ENCODE measurements at regions not wholly inside any gene's neighbourhood (a gene's known extent, or its start where the extent isn't known, plus 50 kb on each side); places are given as distances from the start of the nearest gene placed in this dataset.

DNA sequence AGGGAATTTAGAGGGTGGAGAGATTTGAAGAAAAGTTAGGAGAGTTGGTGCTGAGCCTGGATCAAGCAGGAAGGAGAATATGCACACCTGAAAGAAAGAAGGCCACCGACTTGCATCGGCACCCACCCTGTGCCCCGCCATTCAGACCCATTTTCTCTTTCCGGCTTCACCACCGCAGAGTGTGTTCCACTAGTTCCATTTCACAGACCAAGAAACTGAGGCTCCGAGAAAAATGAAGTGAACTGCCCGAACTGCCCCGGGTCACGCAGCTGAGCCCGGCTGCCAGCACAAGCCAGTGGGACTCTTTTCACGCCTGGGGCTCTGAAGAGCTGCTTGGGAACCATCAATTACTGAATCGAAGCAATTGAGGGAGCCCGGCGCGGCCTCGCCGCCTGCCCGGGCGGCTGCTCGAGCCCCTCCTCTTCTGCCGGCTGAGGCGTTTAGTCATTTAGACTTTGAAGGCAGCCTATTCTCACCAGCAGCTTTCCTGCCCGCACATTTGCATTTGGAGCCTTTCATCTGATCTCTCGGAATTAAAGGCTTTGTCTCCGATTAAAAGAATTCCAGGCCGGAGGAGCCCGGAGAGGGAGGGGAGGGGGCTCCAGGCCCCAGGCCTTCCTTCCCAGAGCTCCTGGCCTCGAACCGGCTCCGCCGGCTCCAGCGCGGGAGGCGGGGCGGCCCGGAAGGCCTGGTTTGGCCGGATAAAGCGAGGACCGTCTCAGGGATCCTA lies 140.2 kb upstream of the PJA1 start:
- DNase-seq (ENCODE audit: low spot score), result no peak

DNA sequence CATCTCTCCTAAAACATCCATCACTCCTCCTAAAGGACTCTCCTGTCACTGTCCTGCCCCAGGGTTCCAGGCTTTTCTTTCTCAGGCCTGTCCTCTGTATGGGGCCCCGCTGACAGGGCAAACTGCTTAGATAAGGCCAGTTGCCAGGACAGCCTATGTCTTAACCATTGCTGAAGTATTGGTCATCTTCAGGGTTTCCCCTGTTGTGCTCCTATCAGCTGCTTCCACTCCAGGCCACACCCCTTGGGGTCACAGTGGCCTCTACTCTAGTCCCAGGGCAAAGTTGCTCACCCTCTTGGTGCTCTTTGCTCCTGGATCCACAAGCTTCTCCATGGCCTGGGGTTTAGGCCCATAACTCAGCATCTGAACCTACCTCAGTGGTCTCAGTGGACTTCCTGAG lies 138.0 kb upstream of the PJA1 start:
- DNase-seq (ENCODE audit: low spot score), result no peak

DNA sequence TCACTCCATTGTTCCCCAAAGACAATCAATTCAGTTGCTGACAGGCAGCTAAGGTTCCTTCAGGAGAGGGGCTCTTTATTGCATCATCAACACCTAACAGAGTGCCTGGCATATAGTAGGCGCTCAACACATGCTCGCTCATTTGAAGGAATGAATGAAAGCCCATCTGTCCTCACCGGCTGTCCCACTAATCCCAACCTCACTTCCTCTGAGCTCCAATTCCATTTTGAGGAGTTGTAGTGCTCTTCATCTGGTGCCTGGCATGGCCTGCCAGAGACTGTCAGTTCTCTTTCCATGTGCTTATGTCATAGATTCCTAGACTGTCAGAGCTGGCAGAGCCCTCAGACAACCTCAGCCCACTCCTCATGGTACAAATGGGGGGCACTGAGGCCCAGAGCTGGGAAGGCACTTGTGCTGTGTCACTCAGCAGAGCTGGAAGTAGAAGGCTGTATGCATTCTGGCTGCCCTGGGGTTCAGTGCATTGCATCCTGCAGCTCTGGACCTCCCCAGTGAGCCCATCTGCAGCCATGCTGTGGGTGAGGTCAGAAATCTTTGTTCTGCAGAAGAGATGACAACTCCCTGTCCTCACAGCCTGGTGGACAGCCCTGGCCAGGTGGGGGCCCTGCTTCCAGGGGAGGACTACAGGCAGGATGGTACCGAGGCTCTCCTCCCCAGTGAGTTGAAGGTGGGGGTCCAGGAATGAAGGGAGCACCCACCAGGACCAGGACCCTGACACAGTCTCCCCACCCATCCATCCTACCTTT lies 134.9 kb upstream of the PJA1 start:
- no peak for DNase-seq (ENCODE audit: low spot score)

DNA sequence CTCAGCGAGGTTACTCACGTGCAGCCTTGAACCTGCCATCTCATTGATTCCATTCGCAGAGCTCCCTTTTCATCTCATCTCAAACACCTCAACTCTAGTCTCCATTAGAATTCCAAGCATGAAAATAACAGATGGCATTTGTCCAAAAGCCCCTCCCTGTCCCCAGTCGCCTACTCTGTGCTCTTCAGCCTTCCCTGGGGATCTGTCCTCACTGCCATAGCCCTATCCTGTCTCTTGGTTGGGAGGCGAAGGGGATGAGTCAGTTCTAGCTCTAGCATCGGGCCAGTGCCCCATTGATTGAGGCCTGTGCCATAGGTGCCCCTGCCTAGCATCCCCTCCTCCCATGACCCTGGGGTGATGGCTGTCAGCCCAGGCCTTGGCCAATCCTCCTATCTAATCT lies 134.0 kb upstream of the PJA1 start:
- no peak for DNase-seq (ENCODE audit: low spot score)

DNA sequence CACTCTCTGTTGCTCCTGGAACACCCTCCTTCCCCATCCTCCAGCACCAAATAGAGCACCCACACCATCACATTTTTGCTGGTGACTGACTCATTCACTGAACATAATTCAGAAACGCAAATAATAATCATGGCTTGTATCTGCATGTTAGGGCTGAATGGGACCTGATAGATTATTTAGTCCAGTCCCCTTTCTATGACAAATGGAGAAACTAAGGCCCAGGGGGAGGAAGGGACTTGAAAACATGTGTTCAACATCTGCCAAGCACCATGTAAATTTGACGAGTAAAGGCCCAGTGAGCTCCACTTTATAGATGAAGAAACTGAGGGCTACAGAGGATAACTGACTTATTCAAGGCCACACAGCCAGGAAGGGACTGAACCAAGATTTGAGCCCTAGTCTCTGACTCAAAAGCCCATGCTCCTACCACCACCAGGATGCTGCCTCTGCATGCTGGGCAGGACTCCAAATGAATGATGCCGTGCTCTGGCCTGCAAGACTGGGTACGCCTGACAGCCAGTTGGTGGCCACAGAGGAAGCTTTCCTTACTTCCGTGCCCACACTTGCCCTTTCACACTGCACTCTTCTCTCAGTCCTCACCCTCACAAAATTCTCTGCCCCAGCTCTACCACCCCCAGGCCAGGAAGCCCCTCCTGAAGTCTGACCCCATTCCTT lies 133.3 kb upstream of the PJA1 start:
- DNase-seq (ENCODE audit: low spot score), result peak; percentile 8

DNA sequence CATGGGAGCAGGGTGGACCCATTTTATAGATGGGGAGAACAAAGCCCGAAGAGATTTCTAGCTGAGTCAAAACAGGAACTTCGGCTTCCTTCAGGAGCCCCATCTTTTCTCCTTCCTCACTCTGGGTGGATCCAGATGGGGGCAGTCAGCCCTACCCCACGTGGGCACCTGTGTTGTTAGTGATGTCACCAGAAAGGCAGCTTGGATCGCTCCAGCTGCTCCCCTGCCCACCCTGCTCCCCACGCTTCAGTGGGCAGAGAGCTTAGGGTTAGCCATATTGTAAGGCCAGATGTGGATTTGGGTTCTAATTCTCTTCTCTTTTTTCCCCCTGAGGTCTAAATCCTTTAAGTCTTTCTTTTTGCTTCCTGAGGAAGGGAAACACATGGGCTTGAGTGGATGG lies 132.3 kb upstream of the PJA1 start:
- no peak for DNase-seq (ENCODE audit: low spot score)

DNA sequence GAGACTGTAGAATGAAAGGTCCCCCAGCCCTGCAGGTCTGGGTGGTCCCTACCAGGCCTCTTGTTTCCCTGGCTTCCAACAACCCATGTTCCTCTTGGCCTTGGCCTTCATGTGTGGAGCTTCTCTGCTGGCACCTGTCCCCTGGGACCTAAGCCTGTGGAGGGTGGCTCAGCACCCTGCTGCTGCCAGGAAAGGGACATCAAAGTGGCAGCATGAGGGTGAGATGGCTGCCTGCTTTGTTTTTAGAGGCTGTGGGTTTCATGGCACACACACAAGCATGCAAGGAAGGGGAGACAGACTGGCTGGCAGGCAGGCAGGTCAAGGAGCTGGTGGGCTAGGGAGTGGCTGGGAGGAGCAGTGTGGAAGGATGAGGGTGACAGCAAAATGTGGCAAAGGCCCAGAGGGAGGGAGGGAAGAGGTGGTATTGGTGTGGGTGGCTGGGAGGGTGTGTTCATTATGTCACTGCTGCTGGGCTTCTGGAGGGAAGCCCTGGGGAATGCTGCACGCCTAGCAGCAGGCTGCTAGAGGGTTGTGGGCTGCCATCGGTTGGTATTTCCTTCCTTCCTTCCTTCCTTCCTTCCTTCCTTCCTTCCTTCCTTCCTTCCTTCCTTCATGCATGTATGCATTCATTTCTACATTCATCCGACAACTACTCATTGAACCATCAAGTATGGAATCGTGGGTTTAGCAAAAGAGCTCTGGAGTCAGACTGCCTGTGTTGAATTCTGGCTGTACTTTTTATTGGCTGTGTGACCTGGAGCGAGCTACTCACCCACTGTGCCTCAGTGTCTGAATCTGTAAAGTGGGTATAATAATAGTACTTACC lies 128.7 kb upstream of the PJA1 start:
- no peak for DNase-seq (ENCODE audit: low spot score)

DNA sequence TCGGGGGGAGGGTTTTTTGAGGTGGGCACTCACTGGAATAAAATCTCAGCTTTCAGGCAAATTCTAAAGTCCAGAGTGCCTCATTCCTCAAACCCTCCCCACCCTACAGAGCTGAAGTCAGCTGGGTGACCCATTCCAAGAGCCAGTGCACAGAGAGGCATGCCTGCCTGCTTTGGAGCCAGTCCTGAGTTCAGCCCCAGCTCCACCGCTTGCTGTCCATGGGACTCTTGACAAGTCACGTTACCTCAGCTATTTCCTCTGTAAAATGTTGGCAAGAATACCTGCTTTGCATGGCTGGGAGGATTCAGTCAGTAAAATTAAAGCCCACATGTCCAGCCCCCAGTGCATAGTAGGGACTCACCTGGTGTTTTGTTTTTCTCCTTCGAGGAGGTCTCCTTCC lies 125.9 kb upstream of the PJA1 start:
- DNase-seq (ENCODE audit: low spot score), result no peak

DNA sequence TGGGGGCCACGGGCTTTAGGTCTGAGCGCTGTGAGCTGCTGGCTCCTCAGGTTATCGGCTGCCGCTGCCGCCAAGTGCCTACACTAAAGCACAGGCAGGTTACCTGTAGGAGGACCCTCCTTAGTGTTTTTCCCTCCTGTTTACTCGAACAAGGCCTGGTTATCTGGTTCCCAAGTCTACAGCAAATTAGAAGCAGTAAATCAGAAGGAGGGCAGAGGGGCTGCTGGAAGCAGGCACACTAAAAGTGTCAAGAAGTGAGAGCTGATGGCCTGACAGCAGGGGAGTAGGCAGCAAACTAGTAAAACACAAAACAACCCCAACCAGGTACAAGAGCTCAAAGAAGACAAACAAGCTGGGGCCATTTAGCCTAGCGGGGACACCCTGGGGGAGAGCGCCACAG lies 125.0 kb upstream of the PJA1 start:
- no peak for DNase-seq (ENCODE audit: low spot score)

DNA sequence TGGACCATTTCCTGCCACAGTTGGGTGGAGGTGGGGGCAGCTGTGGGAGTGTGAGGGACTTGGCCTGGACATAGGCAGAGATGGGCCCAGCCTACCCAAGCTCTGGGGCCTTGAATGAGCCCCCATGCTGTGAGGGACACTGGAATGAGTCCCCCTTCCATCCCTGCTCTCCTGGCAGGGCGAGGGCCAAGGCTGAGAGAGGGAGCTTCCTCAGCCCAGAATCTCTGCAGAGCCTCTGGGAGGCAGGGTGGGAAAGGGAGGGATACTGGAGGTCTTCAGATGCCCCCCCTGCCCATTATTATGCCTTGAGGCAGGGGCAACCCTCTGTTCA lies 124.5 kb upstream of the PJA1 start:
- DNase-seq (ENCODE audit: low spot score), result no peak

DNA sequence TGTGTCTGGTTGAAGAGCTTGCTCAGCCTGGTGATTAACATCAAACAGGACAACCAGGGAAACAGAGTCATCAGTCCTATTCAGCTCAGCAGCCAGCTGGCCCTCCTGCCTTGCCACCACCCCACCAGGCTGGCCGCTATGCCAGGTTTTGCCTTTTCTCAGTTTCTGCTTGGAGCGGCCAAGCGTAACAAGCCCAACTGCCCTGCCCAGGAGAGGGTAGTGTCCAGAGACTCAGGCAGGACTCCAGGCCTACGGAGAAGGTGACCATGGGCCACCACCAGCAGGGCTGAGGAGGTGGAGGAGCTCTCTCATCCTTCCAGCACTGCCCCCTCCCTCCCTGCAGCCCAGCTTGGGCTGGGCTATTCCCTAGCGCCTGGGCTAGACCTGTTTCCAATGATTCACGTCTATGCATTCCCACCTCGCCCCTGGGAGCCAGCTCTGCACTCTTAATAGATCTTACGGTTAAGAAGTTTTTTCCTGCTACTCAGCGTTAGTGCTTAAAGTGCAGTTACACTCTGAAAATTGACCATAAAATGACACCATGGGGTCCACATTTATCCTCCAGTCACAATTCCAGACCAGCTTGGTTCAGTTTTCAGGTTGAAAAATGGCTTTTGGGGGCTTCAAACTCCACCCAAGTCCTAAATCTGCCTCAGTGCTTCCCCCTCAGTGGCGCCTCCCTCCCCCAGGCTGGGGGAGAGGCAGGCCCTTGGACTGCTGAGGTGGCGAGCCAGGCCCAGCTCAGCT lies 124.0 kb upstream of the PJA1 start:
- DNase-seq (ENCODE audit: low spot score), result no peak

DNA sequence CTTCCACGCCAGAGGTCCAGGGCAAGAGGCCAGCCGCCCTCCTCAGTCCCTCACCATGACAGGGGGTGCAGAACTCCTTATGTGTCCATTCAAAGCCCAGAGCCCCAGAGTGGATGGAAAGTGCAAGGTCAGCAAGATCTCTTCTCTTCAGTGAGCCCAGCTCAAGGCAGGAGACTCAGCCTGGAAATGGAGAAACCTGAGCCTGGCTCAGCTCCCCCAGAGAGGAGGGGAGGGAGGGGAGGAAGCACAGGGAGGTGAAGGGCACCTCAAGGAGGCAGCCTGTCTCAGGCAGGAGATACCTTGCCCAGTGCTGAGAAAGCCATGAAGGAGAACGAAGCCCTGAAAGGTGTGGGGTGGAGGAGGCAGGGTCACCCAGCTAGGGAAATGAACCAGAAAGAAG lies 121.8 kb upstream of the PJA1 start:
- no peak for DNase-seq (ENCODE audit: low spot score)

DNA sequence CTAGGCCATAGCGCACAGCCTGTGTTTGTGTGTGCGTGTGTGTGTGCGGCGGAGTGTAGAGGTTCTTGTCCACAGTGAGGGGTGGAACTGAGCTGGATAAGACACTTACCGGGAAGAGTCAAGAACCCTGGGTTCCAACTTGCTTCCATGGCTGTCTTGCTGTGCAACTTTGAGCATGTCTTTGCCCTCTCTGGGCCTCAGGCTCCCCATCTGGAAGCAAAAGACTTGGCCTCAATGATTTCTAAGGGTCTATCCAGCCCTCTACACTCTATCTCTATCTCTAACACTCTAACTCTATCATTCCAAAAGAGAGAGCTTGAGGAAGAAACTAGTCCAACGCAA lies 121.3 kb upstream of the PJA1 start:
- no peak for DNase-seq (ENCODE audit: low spot score)

DNA sequence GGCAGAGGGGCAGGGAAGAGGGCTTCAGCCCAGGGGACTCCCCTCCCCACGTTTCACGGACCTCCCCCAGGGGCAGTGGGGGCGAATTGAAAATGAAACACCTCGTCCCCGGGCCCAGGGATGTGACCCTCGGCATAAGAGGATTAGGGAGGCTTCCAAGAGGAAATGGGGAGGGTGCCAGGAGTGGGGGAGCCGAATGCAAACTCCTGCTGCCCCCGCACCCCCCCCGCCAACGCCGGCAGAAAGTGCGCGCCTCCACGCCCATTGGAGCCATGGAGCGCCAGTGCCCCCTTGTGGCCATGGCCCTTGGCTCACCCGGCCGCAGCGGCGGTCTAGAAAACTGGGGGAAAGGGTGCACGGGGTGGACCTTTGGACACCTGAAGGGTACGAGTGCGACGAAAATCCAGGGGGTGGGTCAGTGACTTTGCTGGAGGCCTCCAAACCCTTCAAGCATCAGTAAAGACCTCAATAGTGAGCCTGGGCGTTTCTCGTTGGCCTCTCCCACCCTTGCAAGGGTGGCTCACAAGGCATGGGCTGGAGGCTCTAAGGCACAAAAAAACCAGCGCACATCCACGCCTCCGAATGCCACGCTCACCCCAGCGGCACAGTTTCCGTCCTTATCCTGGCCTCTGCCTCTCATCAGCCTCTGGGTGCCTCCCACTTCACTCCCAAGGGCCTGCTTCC lies 120.8 kb upstream of the PJA1 start:
- peak; percentile 19 for DNase-seq (ENCODE audit: low spot score)

DNA sequence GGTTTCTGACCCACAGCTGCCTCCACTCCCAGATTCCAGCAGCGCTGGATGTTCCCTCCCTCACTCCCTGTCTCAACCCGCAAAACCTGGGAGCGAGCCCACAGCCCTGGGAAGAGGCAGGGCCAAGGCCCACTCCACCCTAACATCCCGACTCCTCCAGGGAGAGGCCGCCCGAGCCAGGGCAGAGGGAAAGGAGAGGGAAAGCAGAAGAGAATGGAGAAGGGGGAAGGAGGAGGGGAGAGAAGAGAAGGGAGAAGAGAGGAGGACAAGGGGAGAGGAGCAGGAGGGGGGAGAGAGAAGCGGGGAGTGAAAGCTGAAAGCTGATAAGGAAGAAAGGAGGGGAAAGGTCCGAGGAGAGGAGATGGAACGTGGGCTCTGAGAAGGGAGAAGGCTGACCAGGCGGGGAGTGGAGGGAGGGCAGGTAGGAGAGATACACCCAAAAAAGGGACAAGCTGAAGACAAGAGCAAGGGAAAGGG lies 120.2 kb upstream of the PJA1 start:
- no peak for DNase-seq (ENCODE audit: low spot score)

DNA sequence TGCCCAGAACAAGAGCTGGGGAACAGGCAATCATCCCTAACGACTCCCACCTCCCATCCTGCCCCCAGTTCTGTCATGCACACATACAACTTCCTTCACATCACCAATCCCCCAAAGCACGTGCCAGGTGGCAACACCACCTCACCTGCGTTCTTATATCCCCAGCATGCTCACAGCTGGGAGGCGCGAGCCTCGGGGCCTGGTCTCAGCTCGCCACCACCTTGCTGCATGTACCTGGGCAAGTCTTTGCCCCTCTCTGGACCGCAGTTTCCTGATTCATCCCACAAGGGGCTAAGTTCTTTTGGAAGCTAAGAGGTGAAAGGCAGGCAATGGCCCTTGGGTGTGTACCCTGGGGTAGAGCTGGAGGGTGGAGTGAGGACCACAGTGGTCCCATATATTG lies 119.2 kb upstream of the PJA1 start:
- DNase-seq (ENCODE audit: low spot score), result no peak

DNA sequence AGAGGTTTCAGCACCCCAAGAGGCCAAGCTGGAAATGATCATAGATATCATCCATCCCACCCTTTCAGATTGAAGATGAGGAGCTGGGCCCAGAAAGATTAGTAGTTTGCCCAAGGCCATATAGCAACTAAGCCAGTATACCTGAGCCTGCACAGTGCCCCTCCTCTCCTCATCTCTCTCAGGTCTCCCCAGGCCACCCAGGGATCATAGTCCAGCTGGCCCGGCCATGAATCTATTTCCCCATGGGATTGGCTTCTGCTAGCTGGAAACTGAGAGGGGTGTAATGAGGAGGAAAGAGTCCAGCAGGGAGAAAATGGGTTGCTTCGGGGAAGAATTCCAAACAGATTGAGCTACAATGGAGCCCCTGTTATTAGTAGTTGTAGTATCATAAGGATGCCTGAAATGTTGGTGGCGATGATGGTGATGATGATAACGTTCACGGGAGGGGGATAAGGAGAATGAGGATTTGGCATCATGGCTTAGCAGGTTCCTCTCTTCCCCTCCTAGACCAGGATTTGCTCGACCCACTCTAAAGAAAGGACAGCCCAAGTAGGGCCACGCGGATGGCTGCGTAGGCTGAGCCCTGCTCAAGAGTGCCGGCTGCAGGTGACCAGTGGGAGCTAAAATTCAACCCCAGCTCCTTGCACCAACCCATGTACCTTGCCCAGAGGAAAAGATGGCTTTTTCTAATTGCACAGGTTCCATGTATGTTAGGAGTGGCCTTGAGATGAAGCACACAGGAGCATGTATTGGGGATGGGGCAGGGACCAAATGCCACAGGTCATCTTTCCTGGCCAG lies 117.8 kb upstream of the PJA1 start:
- no peak for DNase-seq (ENCODE audit: low spot score)

DNA sequence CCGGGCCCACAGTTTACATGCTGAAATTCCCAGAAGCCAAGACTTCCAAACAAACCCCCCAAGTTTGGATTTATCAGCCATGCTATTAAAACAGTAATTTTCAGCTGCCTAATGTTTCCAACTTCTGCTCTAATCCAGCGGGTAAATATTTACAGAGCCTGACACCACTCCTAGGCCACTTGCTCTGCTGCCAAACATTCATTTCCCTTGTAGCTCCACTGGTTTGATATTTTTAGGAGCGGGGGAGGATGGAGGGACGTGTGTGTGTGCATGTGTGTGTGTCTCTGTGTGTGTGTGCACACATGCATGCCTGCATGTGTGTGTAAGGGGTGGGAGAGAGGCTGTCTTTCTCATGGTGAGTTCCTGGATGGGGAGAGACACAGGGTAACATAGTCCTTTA lies 115.7 kb upstream of the PJA1 start:
- no peak for DNase-seq (ENCODE audit: low spot score)

DNA sequence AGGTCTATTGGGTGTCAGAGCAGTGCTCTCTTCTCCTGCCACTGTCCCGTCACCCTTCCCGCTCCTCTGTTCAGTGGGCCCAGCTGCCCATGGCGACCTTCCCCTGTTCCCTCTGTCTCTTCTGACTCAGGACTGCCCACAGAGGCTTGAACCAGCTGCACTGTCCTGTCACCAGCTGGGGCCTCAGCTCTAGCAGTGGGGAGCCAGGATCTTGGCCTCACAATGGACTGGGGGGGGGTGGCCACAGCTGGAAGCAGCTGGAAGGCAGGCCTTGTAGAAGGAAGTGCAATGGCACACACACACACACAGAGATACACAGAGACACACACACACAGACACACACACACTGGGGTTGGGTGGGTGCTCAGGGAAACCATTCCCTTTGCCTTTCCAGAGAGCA lies 114.0 kb upstream of the PJA1 start:
- no peak for DNase-seq (ENCODE audit: low spot score)

DNA sequence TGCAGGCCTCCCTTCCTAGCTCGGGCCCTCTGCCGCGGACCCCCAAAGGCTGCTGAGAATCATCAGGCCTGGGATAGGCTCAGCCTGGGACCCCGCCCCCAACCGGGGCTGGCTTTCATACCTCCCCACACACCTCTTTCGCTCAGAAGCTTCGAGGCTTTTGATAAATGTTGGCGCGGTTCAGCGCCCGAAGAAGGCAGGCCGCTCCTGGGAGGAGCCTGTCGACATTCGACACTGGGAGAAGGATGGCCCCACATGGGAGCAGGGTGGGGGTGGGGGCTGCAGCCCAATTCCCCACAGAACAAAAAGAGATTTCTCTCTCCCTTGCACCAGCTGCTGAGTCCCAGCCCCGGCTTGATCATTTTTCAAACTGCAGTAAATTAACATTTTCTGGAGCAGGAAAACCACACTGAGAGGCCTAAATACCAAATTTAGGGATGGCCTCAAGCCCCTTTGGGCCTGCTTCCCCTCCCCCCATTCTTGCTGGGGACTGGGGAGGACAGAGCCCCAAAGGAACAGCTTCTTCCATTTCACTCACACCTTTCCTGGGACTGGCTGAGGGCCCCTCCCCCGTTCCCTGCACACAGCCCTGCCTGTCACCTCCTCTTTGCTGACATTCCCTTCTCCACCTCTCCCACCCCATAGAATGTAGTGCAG lies 112.9 kb upstream of the PJA1 start:
- DNase-seq (ENCODE audit: low spot score), result no peak

All from RKO (cell line).